NK-92 treated with Interleukin-12 subunit alpha and Interleukin-12 subunit beta, amount 100 ng/mL, for 24 hours (cell line): ENCODE measurements at regions not wholly inside any gene's neighbourhood (a gene's known extent, or its start where the extent isn't known, plus 50 kb on each side); places are given as distances from the start of the nearest gene placed in this dataset.

ENCODE experiments used
- DNase-seq: peaks from one replicate; lab custom pipeline; 2025; lab: John Stamatoyannopoulos, UW

- no peak for DNase-seq
These were observed 135.5 kb upstream of the SORCS3 start for GRCh38 chr10:104505521-104506042.

- DNase-seq: no peak
These were observed 131.1 kb upstream of the SORCS3 start for GRCh38 chr10:104509981-104510380.

GRCh38 chr10:104510644-104511043, 130.4 kb upstream of the SORCS3 start:
- no peak for DNase-seq

- DNase-seq: no peak
These were observed 128.3 kb upstream of the SORCS3 start for GRCh38 chr10:104512800-104513199.

- no peak for DNase-seq
These were observed 125.4 kb upstream of the SORCS3 start for GRCh38 chr10:104515678-104516199.

GRCh38 chr10:104516986-104517385, 124.1 kb upstream of the SORCS3 start:
- DNase-seq: no peak

GRCh38 chr10:104517946-104518345, 123.1 kb upstream of the SORCS3 start:
- no peak for DNase-seq

GRCh38 chr10:104518891-104519290, 122.2 kb upstream of the SORCS3 start:
- DNase-seq: no peak

- no peak for DNase-seq
These were observed 120.4 kb upstream of the SORCS3 start for GRCh38 chr10:104520653-104521052.

- no peak for DNase-seq
These were observed 119.0 kb upstream of the SORCS3 start for GRCh38 chr10:104521901-104522694.

GRCh38 chr10:104526188-104526587, 114.9 kb upstream of the SORCS3 start:
- no peak for DNase-seq

GRCh38 chr10:104527013-104527412, 114.1 kb upstream of the SORCS3 start:
- no peak for DNase-seq

GRCh38 chr10:104540181-104540580, 100.9 kb upstream of the SORCS3 start:
- no peak for DNase-seq

- no peak for DNase-seq
These were observed 99.3 kb upstream of the SORCS3 start for GRCh38 chr10:104541820-104542219.

- no peak for DNase-seq
These were observed 94.8 kb upstream of the SORCS3 start for GRCh38 chr10:104546336-104546735.

- DNase-seq: no peak
These were observed 94.3 kb upstream of the SORCS3 start for GRCh38 chr10:104546756-104547155.

GRCh38 chr10:104548090-104548489, 93.0 kb upstream of the SORCS3 start:
- DNase-seq: no peak

- DNase-seq: no peak
These were observed 84.3 kb upstream of the SORCS3 start for GRCh38 chr10:104556831-104557230.

GRCh38 chr10:104557966-104558365, 83.1 kb upstream of the SORCS3 start:
- no peak for DNase-seq

GRCh38 chr10:104559935-104560334, 81.2 kb upstream of the SORCS3 start:
- DNase-seq: no peak

GRCh38 chr10:104563051-104563450, 78.0 kb upstream of the SORCS3 start:
- no peak for DNase-seq

GRCh38 chr10:104563548-104563947, 77.5 kb upstream of the SORCS3 start:
- no peak for DNase-seq

GRCh38 chr10:104574427-104574826, 66.7 kb upstream of the SORCS3 start:
- DNase-seq: no peak

- no peak for DNase-seq
These were observed 66.3 kb upstream of the SORCS3 start for GRCh38 chr10:104574838-104575237.
